Body of pancreas (tissue), 4 donors: ENCODE measurements at regions not wholly inside any gene's neighbourhood (a gene's known extent, or its start where the extent isn't known, plus 50 kb on each side); places are given as distances from the start of the nearest gene placed in this dataset.
"Not testable (repeated sequence)": the region's sequence is repeated elsewhere in the genome, so short reads cannot be mapped to it uniquely, and the experiment has no call there.

Experiments used
- CTCF ChIP-seq, 7 experiments: fragments of 450-650 bp in 4 of 7; fragments of 200-600 bp in 3 of 7; sonication (generic) in 3 of 7; IDR thresholded peaks; one replicate each; pipeline ENCODE4 v1.5.1; 2016 to 2019; ENCODE audit warnings: antibody characterized with exemption in 7 of 7
- POLR2A ChIP-seq, 3 donors: fragments of 450-650 bp; IDR thresholded peaks; one replicate each; pipeline ENCODE4 v1.6.1; 2016; ENCODE audit warnings: antibody characterized with exemption in 3 of 3, mild to moderate bottlenecking in 2 of 3

GRCh38 chr3:13179582-13180210 is 106.5 kb upstream of the IQSEC1 start:
- not testable (repeated sequence) for TF ChIP-seq CTCF, POLR2A (IDR thresholded peaks at IDR 0.05)
